ENCODE measurements at regions not wholly inside any gene's neighbourhood (a gene's known extent, or its start where the extent isn't known, plus 50 kb on each side); places are given as distances from the start of the nearest gene placed in this dataset.

- no peaks in the 10 kb centered on the region for H3K4me1 ChIP-seq (ENCODE audit: low read depth)
- TF ChIP-seq CTCF (IDR thresholded peaks at IDR 0.05; ENCODE audit: low read depth, low read length), result no peak
- no peak overlapping the region for H3K4me3 ChIP-seq
- no peak overlapping the region for H3K27ac ChIP-seq
- H3K9me3 ChIP-seq (ENCODE audit: low read depth), result no peaks in the 10 kb centered on the region
- no peaks in the 10 kb centered on the region for H3K36me3 ChIP-seq
- no peak for DNase-seq (ENCODE audit: low read depth in 1 of 2, low spot score in 1 of 2)
- H3K27me3 ChIP-seq, result no peaks in the 10 kb centered on the region
Observed at GRCh38 chr20:53795170-53795569, 201.5 kb upstream of the ZNF217 start.

DNA sequence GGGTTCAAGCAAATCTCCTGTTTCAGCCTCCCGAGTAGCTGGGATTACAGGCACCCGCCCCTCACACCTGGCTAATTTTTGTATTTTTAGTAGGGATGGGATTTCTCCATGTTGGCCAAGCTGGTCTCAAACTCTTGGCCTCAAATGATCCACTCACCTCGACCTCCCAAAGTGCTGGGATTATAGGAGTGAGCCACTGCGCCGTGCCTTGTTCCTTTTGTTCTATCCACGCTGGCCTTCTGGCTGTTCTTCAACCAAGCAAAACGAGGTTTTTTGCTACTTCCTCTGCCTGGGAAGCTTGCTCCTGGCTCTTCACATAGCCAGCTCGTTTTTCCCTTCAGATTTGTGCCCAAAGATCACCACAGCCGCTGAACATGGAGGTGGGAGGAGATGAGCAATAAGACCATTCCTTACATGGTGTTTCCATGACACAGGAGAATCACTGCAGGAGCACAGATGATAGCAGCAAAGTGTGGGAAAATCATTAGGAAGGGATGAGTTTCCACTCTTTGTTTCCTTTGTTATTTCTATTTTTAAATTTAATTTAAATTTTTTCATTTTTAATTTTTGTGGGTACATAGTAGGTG, 201.0 kb upstream of the ZNF217 start:
- H3K9me3 ChIP-seq (ENCODE audit: low read depth), result no peaks in the 10 kb centered on the region
- no peaks in the 10 kb centered on the region for H3K36me3 ChIP-seq
- DNase-seq (ENCODE audit: low read depth in 1 of 2, low spot score in 1 of 2), result no peak
- no peaks in the 10 kb centered on the region for H3K4me1 ChIP-seq (ENCODE audit: low read depth)
- no peak for TF ChIP-seq CTCF (IDR thresholded peaks at IDR 0.05; ENCODE audit: low read depth, low read length)
- no peak overlapping the region for H3K4me3 ChIP-seq
- no peak overlapping the region for H3K27ac ChIP-seq
- no peaks in the 10 kb centered on the region for H3K27me3 ChIP-seq

GRCh38 chr20:53793783-53794383, 200.2 kb upstream of the ZNF217 start:
- H3K9me3 ChIP-seq (ENCODE audit: low read depth), result no peaks in the 10 kb centered on the region
- no peak overlapping the region for H3K4me3 ChIP-seq
- H3K36me3 ChIP-seq, result no peaks in the 10 kb centered on the region
- no peaks in the 10 kb centered on the region for H3K4me1 ChIP-seq (ENCODE audit: low read depth)
- no peak overlapping the region for H3K27ac ChIP-seq
- H3K27me3 ChIP-seq, result no peaks in the 10 kb centered on the region
- TF ChIP-seq CTCF (IDR thresholded peaks at IDR 0.05; ENCODE audit: low read depth, low read length), result no peak
- DNase-seq (ENCODE audit: low read depth in 1 of 2, low spot score in 1 of 2), result no peak

DNA sequence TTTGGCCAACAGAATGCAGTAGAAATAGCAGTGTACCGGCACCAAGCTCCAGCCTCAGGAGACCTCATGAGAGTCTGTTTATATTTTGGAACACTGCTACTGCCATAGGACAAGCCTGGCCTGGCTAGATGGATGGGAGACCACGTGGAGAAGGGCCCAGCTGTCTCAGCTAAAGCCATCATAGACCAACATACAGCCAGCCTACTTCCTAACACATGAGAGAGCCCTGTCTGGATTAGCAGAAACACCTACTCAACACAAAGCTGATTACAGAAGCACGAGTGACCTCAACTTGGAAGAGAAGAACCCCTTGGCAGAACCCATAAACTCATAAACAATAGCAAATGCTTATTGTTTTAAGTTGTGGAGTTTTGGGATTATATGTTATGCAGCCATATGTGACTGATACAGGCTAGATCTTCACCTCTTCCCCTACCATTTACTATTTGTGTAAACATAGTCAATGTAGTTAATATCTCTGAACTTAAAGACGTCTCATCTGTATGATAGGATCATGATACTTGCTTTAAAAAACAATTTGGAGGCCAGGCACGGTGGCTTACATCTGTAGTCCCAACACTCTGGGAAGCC, 199.4 kb upstream of the ZNF217 start:
- no peaks in the 10 kb centered on the region for H3K4me1 ChIP-seq (ENCODE audit: low read depth)
- H3K9me3 ChIP-seq (ENCODE audit: low read depth), result no peaks in the 10 kb centered on the region
- no peak for DNase-seq (ENCODE audit: low read depth in 1 of 2, low spot score in 1 of 2)
- H3K36me3 ChIP-seq, result no peaks in the 10 kb centered on the region
- no peaks in the 10 kb centered on the region for H3K27me3 ChIP-seq
- no peak overlapping the region for H3K27ac ChIP-seq
- no peak overlapping the region for H3K4me3 ChIP-seq
- TF ChIP-seq CTCF (IDR thresholded peaks at IDR 0.05; ENCODE audit: low read depth, low read length), result no peak

- TF ChIP-seq CTCF (IDR thresholded peaks at IDR 0.05; ENCODE audit: low read depth, low read length), result no peak
- H3K4me3 ChIP-seq, result no peak overlapping the region
Observed at GRCh38 chr20:53789989-53790675, 196.5 kb upstream of the ZNF217 start.

More at GRCh38 chr20:53789989-53790675, 196.5 kb upstream of the ZNF217 start:
- peaks cover 6% of the 10 kb centered on the region for H3K4me1 ChIP-seq (ENCODE audit: low read depth)
- no peak overlapping the region for H3K27ac ChIP-seq
- H3K36me3 ChIP-seq, result no peaks in the 10 kb centered on the region
- DNase-seq (ENCODE audit: low read depth in 1 of 2, low spot score in 1 of 2), result no peak
- no peaks in the 10 kb centered on the region for H3K9me3 ChIP-seq (ENCODE audit: low read depth)
- H3K27me3 ChIP-seq, result no peaks in the 10 kb centered on the region
